Urinary bladder (tissue), 3 donors: ENCODE measurements at regions not wholly inside any gene's neighbourhood (a gene's known extent, or its start where the extent isn't known, plus 50 kb on each side); places are given as distances from the start of the nearest gene placed in this dataset.

Experiments
- DNase-seq: peaks from one replicate; pipeline ENCODE4 v3.0.0-alpha.2; 2015; ENCODE audit errors: extremely low spot score
- H3K27ac ChIP-seq: one replicate; pipeline ENCODE4 v1.5.1; 2013; ENCODE audit warnings: low read depth, mild to moderate bottlenecking, moderate library complexity
- H3K36me3 ChIP-seq: one replicate; pipeline ENCODE4 v1.6.1; 2013; ENCODE audit warnings: mild to moderate bottlenecking, moderate library complexity; ENCODE audit not compliant: insufficient read depth
- H3K4me1 ChIP-seq: one replicate; pipeline ENCODE4 v1.6.1; 2013; ENCODE audit warnings: mild to moderate bottlenecking, moderate library complexity; ENCODE audit not compliant: insufficient read depth
- H3K4me3 ChIP-seq: one replicate; pipeline ENCODE4 v1.5.1; 2013; ENCODE audit warnings: low read depth, low read length
- WGBS: extraction: QIAGEN DNeasy Blood & Tissue Kit; methylation state at CpG from one replicate; pipeline ENCODE4 v1.1.7; 2013; 5-methylcytosine and 5-hydroxymethylcytosine counted together
- donor health status: healthy with polysubstance abuse.
- donor health status: healthy.

- no peak for DNase-seq
- Histone ChIP-seq H3K4me3 (no peak overlapping the region), H3K27ac (no peak overlapping the region), H3K36me3 (no peaks in the 10 kb centered on the region), H3K4me1 (no peaks in the 10 kb centered on the region)
These were observed 282.6 kb upstream of the SMC2 start for GRCh38 chr9:103811462-103811861.

DNA sequence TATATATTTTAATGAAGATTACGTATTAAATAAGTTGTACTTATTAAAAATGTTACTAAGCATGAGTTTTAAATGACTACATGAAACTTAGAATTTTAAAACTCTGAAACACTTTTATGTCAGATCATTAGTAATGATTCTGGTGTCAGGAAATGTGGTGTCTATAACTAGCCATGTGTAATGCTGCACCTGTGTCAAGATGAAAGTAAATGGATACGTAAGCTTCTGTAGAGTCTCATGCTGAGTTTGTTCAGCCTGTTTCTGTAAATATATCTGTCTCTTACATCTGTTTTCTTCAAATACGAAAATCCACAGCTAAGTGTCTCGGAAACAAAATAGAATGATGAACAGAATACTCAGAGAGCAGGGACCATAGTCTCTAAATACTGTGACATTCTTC, 278.0 kb upstream of the SMC2 start:
- 77% methylated on average over 4 of the region's 4 CpGs for WGBS
- H3K4me3 ChIP-seq, result no peak overlapping the region
- H3K36me3 ChIP-seq, result no peaks in the 10 kb centered on the region
- H3K4me1 ChIP-seq, result no peaks in the 10 kb centered on the region
- DNase-seq, result no peak
- no peak overlapping the region for H3K27ac ChIP-seq

DNA sequence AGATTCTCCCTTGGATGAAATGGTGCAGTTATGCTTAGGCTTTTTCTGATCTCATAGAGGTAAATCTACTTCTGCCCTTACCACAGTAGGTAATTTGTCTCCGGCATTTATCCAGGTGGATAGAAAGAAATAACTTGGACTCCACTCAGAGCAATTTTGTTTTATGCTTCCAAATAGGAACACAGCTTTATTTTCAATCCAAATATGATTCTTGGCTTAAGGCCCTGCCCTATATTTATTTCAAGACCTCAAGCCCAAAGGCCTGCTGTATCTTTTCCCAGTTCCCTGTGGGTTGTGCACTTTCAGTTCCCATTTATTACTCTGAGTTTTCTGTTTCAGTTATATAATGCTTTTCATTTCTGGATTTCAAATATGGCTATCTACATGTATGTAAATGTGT, 274.2 kb upstream of the SMC2 start:
- Histone ChIP-seq H3K36me3 (no peaks in the 10 kb centered on the region), H3K4me1 (no peaks in the 10 kb centered on the region), H3K4me3 (no peak overlapping the region), H3K27ac (no peak overlapping the region)
- WGBS, result 54% methylated on average over 1 of the region's 1 CpG
- DNase-seq, result no peak

DNA sequence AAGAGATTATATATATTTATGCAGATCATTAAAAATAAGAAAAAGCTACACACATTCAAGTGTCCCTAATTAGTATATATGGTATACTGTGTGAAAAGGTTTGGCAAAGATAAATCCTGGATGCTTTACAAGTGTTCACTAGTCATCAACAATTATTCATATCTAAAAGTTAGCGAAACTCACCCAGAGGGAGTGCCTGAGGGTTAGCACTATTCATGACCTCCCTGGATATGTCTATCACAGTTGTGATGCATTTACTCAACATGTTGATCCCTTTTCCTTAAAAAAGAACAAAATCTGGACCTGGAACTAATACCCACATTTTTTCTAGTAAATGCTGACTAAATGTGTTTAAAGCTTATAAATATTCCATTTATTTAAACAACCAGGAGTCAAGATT, 273.0 kb upstream of the SMC2 start:
- Histone ChIP-seq H3K4me1 (no peaks in the 10 kb centered on the region), H3K4me3 (no peak overlapping the region), H3K27ac (no peak overlapping the region), H3K36me3 (no peaks in the 10 kb centered on the region)
- 88% methylated on average over 1 of the region's 1 CpG for WGBS
- DNase-seq, result no peak

DNA sequence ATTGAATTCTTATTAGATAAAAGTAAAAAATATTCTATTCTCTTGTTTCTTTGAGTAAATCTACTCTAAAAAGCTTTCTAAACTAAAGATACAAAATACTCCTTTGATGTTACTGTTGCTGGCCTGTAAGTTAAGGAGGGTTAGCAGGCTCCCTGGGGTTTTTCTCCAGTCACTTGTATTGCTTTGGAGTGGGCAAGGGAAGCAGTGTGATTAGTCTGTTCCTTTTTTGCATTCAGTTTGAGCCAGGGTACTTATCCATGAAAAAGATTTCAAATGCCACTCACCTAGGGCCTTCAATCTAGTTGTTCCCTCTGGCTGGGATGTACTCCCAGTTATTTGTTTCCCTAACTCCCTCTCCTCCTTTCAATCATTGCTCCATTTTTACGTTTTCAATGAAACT, 256.2 kb upstream of the SMC2 start:
- H3K4me1 ChIP-seq, result no peaks in the 10 kb centered on the region
- no peak overlapping the region for H3K4me3 ChIP-seq
- WGBS, result 66% methylated on average over 1 of the region's 1 CpG
- DNase-seq, result no peak
- H3K27ac ChIP-seq, result no peak overlapping the region
- H3K36me3 ChIP-seq, result no peaks in the 10 kb centered on the region

GRCh38 chr9:103839197-103839596, 254.9 kb upstream of the SMC2 start:
- Histone ChIP-seq H3K4me3 (no peak overlapping the region), H3K4me1 (no peaks in the 10 kb centered on the region), H3K27ac (no peak overlapping the region), H3K36me3 (no peaks in the 10 kb centered on the region)
- 85% methylated on average over 1 of the region's 1 CpG for WGBS
- no peak for DNase-seq

- H3K27ac ChIP-seq, result no peak overlapping the region
- no peaks in the 10 kb centered on the region for H3K4me1 ChIP-seq
- H3K4me3 ChIP-seq, result no peak overlapping the region
- no peaks in the 10 kb centered on the region for H3K36me3 ChIP-seq
- 45% methylated on average over 1 of the region's 1 CpG for WGBS
- DNase-seq, result no peak
These were observed 226.2 kb upstream of the SMC2 start for GRCh38 chr9:103867886-103868285.

GRCh38 chr9:103872811-103873210, 221.3 kb upstream of the SMC2 start:
- Histone ChIP-seq H3K27ac (no peak overlapping the region), H3K36me3 (no peaks in the 10 kb centered on the region), H3K4me1 (no peaks in the 10 kb centered on the region), H3K4me3 (no peak overlapping the region)
- no peak for DNase-seq
- WGBS, result 82% methylated on average over 7 of the region's 7 CpGs

- Histone ChIP-seq H3K36me3 (no peaks in the 10 kb centered on the region), H3K4me3 (no peak overlapping the region), H3K27ac (no peak overlapping the region), H3K4me1 (no peaks in the 10 kb centered on the region)
- 92% methylated on average over 2 of the region's 2 CpGs for WGBS
- no peak for DNase-seq
These were observed 212.7 kb upstream of the SMC2 start for GRCh38 chr9:103881419-103881818.

- H3K27ac ChIP-seq, result no peak overlapping the region
- no peak for DNase-seq
- H3K36me3 ChIP-seq, result no peaks in the 10 kb centered on the region
- no peak overlapping the region for H3K4me3 ChIP-seq
- no peaks in the 10 kb centered on the region for H3K4me1 ChIP-seq
These were observed 204.1 kb upstream of the SMC2 start for GRCh38 chr9:103889989-103890388.

GRCh38 chr9:103894184-103894583, 199.9 kb upstream of the SMC2 start:
- H3K27ac ChIP-seq, result no peak overlapping the region
- no peak for DNase-seq
- H3K4me1 ChIP-seq, result no peaks in the 10 kb centered on the region
- no peak overlapping the region for H3K4me3 ChIP-seq
- no peaks in the 10 kb centered on the region for H3K36me3 ChIP-seq
- 47% methylated on average over 2 of the region's 2 CpGs for WGBS

DNA sequence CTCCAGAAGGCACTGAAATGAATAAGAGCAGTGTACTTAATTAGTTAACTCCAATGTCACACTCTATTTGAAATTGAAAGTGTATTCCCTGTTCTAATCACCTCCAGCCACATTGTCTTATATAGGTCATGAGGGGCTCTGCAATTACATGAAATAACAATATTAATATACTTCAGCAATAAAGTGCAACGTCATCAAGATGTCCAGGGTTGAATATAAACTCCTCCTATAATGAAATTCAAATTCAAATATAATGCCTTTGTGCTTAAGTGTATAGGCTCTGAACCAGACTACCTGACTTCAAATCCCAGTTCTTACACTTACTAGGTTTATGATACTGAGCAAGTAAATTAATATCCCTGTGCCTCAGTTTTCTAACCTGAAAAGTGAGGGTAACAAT, 195.6 kb upstream of the SMC2 start:
- H3K4me3 ChIP-seq, result no peak overlapping the region
- WGBS, result 42% methylated on average over 1 of the region's 1 CpG
- H3K27ac ChIP-seq, result no peak overlapping the region
- H3K36me3 ChIP-seq, result no peaks in the 10 kb centered on the region
- DNase-seq, result no peak
- no peaks in the 10 kb centered on the region for H3K4me1 ChIP-seq

DNA sequence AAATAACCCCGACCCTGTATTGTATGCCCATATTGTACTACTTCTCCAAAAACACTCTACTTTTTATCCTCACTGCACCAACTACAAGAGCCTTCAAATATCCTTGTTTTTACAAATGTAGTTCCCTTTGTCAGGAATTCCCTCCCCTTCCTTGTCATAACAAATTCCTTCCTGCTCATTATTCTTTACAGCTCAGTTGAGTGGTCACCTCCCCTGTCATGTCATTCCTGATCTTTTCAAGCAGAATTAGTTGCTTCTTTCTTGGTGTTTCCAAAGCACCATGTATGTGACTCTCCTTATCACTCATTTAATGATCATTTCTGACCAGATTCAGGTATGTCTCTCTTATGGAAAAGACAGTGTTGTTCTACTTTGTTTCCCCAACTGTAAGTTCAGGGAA, 194.2 kb upstream of the SMC2 start:
- 54% methylated on average over 1 of the region's 1 CpG for WGBS
- DNase-seq, result no peak
- Histone ChIP-seq H3K4me1 (no peaks in the 10 kb centered on the region), H3K36me3 (no peaks in the 10 kb centered on the region), H3K27ac (no peak overlapping the region), H3K4me3 (no peak overlapping the region)

DNA sequence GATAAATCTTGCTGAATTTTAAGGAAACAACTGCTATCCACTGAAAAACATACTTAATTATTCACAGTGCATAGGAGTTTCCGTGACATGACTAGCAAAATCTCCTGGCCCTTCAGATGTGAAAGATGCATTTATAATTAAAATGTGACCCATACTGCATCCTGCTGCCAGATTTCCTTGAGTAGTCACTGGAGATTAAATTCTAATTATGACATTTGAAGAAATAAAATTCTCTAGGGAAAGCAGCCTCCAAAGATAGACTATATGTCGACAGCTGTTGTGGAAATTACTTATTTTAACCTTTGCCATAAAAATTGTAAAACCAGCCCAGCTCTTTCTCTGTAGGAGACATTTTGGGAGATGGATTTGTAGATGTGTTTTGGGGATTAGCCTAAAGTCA, 193.6 kb upstream of the SMC2 start:
- WGBS, result 71% methylated on average over 2 of the region's 2 CpGs
- no peaks in the 10 kb centered on the region for H3K4me1 ChIP-seq
- H3K4me3 ChIP-seq, result no peak overlapping the region
- H3K36me3 ChIP-seq, result no peaks in the 10 kb centered on the region
- H3K27ac ChIP-seq, result no peak overlapping the region
- DNase-seq, result no peak

- H3K36me3 ChIP-seq, result no peaks in the 10 kb centered on the region
- no peak for DNase-seq
- H3K4me3 ChIP-seq, result no peak overlapping the region
- H3K27ac ChIP-seq, result no peak overlapping the region
- WGBS, result 75% methylated on average over 2 of the region's 2 CpGs
- H3K4me1 ChIP-seq, result no peaks in the 10 kb centered on the region
These were observed 191.8 kb upstream of the SMC2 start for GRCh38 chr9:103902263-103902662.
